MCF 10A (cell line): ENCODE measurements at regions not wholly inside any gene's neighbourhood (a gene's known extent, or its start where the extent isn't known, plus 50 kb on each side); places are given as distances from the start of the nearest gene placed in this dataset.
"Not testable (repeated sequence)": the region's sequence is repeated elsewhere in the genome, so short reads cannot be mapped to it uniquely, and the experiment has no call there.

Source experiments
- BruUV-seq: library from RNA; stranded (reverse); fragments of 400-500 nt; replicated peaks from 2 replicates; lab custom pipeline; 2021; lab: Mats Ljungman, UMichigan
- CTCF ChIA-PET: fragments of 300-600 bp; sonication (Branson Sonifier 250); formaldehyde crosslinking; extraction: SDS; loops from one replicate; lab custom pipeline; 2021; ENCODE audit warnings: antibody characterized with exemption, inconsistent platforms; lab: Yijun Ruan, JAX
- POLR2A ChIA-PET: fragments of 300-600, 350-650 bp; sonication (Branson Sonifier 250); formaldehyde crosslinking; extraction: SDS; loops from one replicate; lab custom pipeline; 2020; ENCODE audit warnings: antibody characterized with exemption, inconsistent platforms; lab: Yijun Ruan, JAX
- DNase-seq: peaks from one replicate; pipeline ENCODE4 v3.0.0-alpha.2; 2018; ENCODE audit not compliant: unreplicated experiment
- H3K27ac Mint-ChIP-seq: one replicate; pipeline ENCODE4 v1.8.0; 2022; ENCODE audit warnings: mild to moderate bottlenecking, low read depth, mixed read lengths; ENCODE audit not compliant: unreplicated experiment
- H3K27me3 Mint-ChIP-seq: one replicate; pipeline ENCODE4 v1.8.0; 2022; ENCODE audit warnings: mixed read lengths; ENCODE audit not compliant: insufficient read depth, unreplicated experiment
- H3K36me3 Mint-ChIP-seq: one replicate; pipeline ENCODE4 v1.8.0; 2022; ENCODE audit warnings: mild to moderate bottlenecking, moderate library complexity, mixed read lengths; ENCODE audit not compliant: insufficient read depth, unreplicated experiment
- H3K4me1 Mint-ChIP-seq: one replicate; pipeline ENCODE4 v1.8.0; 2022; ENCODE audit warnings: mixed read lengths; ENCODE audit not compliant: insufficient read depth, unreplicated experiment
- H3K4me3 Mint-ChIP-seq: one replicate; pipeline ENCODE4 v1.8.0; 2022; ENCODE audit warnings: mild to moderate bottlenecking, moderate library complexity, mixed read lengths; ENCODE audit not compliant: unreplicated experiment
- H3K9me3 Mint-ChIP-seq: one replicate; pipeline ENCODE4 v1.8.0; 2022; ENCODE audit warnings: mixed read lengths; ENCODE audit not compliant: unreplicated experiment
- intact Hi-C: fragments of 100-400 bp; cut with micrococcal nuclease; formaldehyde crosslinking; loops from 2 replicates; pipeline ENCODE4 v1.14.1; 2022
- TF ChIP-seq, protein P1 (sequence below): fragments of 200-600 bp; IDR thresholded peaks from one replicate; pipeline ENCODE4 v1.8.0; 2022; ENCODE audit warnings: antibody characterized with exemption, mild to moderate bottlenecking; ENCODE audit not compliant: unreplicated experiment

GRCh38 chr5:155556700-155557099, 543.1 kb downstream of the KIF4B start:
- H3K4me1 Mint-ChIP-seq: peaks cover 17% of the 10 kb centered on the region
- DNase-seq: peak; percentile 18
- POLR2A ChIA-PET: interaction anchor here (0.6 to 1.3 kb wide), 5 partner anchors 8 to 138 kb away, joined by 3 to 6 read pairs (median 4); no protein-coding TSS in a partner anchor
- H3K4me3 Mint-ChIP-seq: no peak overlapping the region
- CTCF ChIA-PET: interaction anchor here (0.7 kb wide), 1 partner anchor 25 kb away, joined by 3 read pairs; no protein-coding TSS in a partner anchor
- H3K27ac Mint-ChIP-seq: no peak overlapping the region
- no peaks in the 10 kb centered on the region for H3K36me3 Mint-ChIP-seq
- BruUV-seq: no TSS peak
- intact Hi-C loops: no loop called here
- TF ChIP-seq, protein P1, sequence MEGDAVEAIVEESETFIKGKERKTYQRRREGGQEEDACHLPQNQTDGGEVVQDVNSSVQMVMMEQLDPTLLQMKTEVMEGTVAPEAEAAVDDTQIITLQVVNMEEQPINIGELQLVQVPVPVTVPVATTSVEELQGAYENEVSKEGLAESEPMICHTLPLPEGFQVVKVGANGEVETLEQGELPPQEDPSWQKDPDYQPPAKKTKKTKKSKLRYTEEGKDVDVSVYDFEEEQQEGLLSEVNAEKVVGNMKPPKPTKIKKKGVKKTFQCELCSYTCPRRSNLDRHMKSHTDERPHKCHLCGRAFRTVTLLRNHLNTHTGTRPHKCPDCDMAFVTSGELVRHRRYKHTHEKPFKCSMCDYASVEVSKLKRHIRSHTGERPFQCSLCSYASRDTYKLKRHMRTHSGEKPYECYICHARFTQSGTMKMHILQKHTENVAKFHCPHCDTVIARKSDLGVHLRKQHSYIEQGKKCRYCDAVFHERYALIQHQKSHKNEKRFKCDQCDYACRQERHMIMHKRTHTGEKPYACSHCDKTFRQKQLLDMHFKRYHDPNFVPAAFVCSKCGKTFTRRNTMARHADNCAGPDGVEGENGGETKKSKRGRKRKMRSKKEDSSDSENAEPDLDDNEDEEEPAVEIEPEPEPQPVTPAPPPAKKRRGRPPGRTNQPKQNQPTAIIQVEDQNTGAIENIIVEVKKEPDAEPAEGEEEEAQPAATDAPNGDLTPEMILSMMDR: no peak
- peaks cover 7% of the 10 kb centered on the region for H3K9me3 Mint-ChIP-seq
- H3K27me3 Mint-ChIP-seq: no peaks in the 10 kb centered on the region

DNA sequence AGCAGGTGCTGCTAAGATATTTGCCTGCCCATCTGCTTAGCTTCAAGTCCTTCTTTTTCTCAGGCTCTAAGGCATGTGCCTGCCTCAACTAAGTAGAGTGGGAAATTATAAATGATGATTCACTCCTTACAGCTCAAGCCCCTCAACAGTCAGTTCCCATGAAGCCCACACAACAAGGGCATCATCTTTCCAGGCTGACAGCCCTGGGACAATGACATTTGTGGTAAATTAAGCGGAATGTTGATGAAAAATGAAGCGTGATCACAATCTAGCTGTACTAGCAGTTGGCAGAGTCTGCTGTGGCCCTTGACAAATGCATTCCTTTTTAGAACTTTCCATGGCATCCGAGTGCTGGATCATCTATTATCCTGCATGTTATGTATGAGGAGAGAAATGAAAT, 548.6 kb downstream of the KIF4B start:
- BruUV-seq: no TSS peak
- Mint-ChIP-seq H3K4me3 (no peak overlapping the region), H3K36me3 (peaks cover 5% of the 10 kb centered on the region), H3K9me3 (peaks cover 7% of the 10 kb centered on the region), H3K4me1 (peaks cover 5% of the 10 kb centered on the region), H3K27me3 (no peaks in the 10 kb centered on the region), H3K27ac (no peak overlapping the region)
- DNase-seq: no peak
- intact Hi-C loops: no loop called here
- CTCF ChIA-PET: no interaction called here
- POLR2A ChIA-PET: no interaction called here
- TF ChIP-seq, protein P1: no peak

DNA sequence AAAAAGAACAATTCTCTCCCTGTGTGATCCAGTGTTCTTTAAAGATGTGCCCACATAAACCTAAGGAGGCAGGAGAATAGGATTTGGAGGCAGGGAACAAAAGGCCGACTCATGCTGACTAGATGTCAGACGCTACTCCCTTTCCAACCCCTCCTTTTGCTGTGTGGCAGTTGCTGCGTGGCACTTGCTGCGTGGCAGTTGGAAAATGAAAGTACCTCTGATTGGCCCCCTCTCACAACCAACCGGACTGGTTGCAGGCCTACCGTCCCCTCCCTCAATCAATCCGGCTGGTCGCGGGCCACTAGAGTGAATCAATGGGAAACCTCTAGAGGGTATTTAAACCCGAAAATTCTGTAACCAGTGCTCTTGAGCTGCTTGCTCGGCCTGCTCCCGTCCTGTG, 551.0 kb downstream of the KIF4B start:
- intact Hi-C loops: no loop called here
- CTCF ChIA-PET: no interaction called here
- POLR2A ChIA-PET: no interaction called here
- Mint-ChIP-seq H3K27me3 (no peaks in the 10 kb centered on the region), H3K9me3 (peaks cover 7% of the 10 kb centered on the region), H3K4me3 (no peak overlapping the region), H3K36me3 (peaks cover 5% of the 10 kb centered on the region), H3K27ac (peak overlapping the region; percentile 21), H3K4me1 (no peaks in the 10 kb centered on the region)
- no peak for DNase-seq
- TF ChIP-seq, protein P1: no peak
- no TSS peak for BruUV-seq

- POLR2A ChIA-PET: no interaction called here
- peaks cover 6% of the 10 kb centered on the region for H3K36me3 Mint-ChIP-seq
- no TSS peak for BruUV-seq
Observed at GRCh38 chr5:155575861-155576260, 562.3 kb downstream of the KIF4B start.

DNA sequence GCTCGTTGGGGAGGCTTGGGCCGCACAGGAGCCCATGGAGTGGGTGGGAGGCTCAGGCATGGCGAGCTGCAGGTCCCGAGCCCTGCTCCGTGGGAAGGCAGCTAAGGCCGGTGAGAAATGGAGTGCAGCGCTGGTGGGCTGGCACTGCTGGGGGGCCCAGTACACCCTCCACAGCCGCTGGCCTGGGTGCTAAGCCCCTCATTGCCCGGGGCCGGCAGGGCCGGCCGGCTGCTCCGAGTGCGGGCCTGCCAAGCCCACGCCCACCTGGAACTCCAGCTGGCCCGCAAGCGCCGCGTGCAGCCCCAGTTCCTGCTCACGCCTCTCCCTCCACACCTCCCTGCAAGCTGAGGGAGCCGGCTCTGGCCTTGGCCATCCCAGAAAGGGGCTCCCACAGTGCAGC, 573.3 kb downstream of the KIF4B start:
- not testable (repeated sequence) for BruUV-seq

More at GRCh38 chr5:155575861-155576260, 562.3 kb downstream of the KIF4B start:
- no peaks in the 10 kb centered on the region for H3K9me3 Mint-ChIP-seq
- CTCF ChIA-PET: no interaction called here
- no peak overlapping the region for H3K4me3 Mint-ChIP-seq
- H3K4me1 Mint-ChIP-seq: no peaks in the 10 kb centered on the region
- DNase-seq: no peak
- no peaks in the 10 kb centered on the region for H3K27me3 Mint-ChIP-seq
- TF ChIP-seq, protein P1: no peak
- no peak overlapping the region for H3K27ac Mint-ChIP-seq
- intact Hi-C loops: no loop called here

More for the DNA sequence above, 573.3 kb downstream of the KIF4B start:
- H3K27ac Mint-ChIP-seq, intact Hi-C loops, H3K27me3 Mint-ChIP-seq, H3K4me3 Mint-ChIP-seq, H3K9me3 Mint-ChIP-seq, H3K4me1 Mint-ChIP-seq, POLR2A ChIA-PET, H3K36me3 Mint-ChIP-seq, DNase-seq: not testable (repeated sequence)
- CTCF ChIA-PET: interaction anchor here (0.6 kb wide), 1 partner anchor 104 kb away, joined by 3 read pairs; no protein-coding TSS in a partner anchor
